SH-SY5Y (cell line): ENCODE measurements at regions not wholly inside any gene's neighbourhood (a gene's known extent, or its start where the extent isn't known, plus 50 kb on each side); places are given as distances from the start of the nearest gene placed in this dataset.

Experiments used
- GATA2 ChIP-seq: IDR thresholded peaks from 2 replicates; pipeline ENCODE4 v1.6.1; 2011; ENCODE audit warnings: mild to moderate bottlenecking, low read depth, low read length
- GATA3 ChIP-seq: IDR thresholded peaks from 2 replicates; pipeline ENCODE4 v1.6.1; 2011; ENCODE audit warnings: low read depth, mild to moderate bottlenecking, low read length, moderate library complexity

GRCh38 chr11:97351939-97352338 is 962.1 kb downstream of the JRKL start:
- TF ChIP-seq GATA2 (no peak), GATA3 (no peak)
